MM.1S (cell line): ENCODE measurements at regions not wholly inside any gene's neighbourhood (a gene's known extent, or its start where the extent isn't known, plus 50 kb on each side); places are given as distances from the start of the nearest gene placed in this dataset.

Experiments
- CTCF ChIP-seq: fragments of 300-600 bp; sonication (generic); IDR thresholded peaks from 2 replicates; pipeline ENCODE4 v1.5.1; 2016; ENCODE audit warnings: antibody characterized with exemption, low read length, mixed read lengths
- EZH2 ChIP-seq: fragments of 300-600 bp; sonication (generic); optimal IDR thresholded peaks from 2 replicates; pipeline ENCODE3; 2017; ENCODE audit warnings: low read depth, mild to moderate bottlenecking, antibody characterized with exemption, low read length, mixed read lengths

- TF ChIP-seq CTCF (no peak), EZH2 (no peak)
These were observed 312.7 kb downstream of the HRH4 start for GRCh38 chr18:24773101-24773500.
